Memory B cell (primary cell): ENCODE measurements at regions not wholly inside any gene's neighbourhood (a gene's known extent, or its start where the extent isn't known, plus 50 kb on each side); places are given as distances from the start of the nearest gene placed in this dataset.

ENCODE experiments used
- ATAC-seq: fragments of 150-1000 bp; cut with Tn5 transposase; 2 replicates; pipeline ENCODE4 v1.10.0; 2021; ENCODE audit warnings: low read depth, mild to moderate bottlenecking, moderate library complexity
- DNase-seq, 2 donors: peaks; one replicate each; pipeline ENCODE4 v3.0.0; 2022; ENCODE audit warnings: low spot score in 2 of 2
- H3K27ac Mint-ChIP-seq: one replicate; pipeline ENCODE4 v1.8.0; 2022; ENCODE audit warnings: mild to moderate bottlenecking, moderate library complexity, mixed read lengths
- H3K27me3 Mint-ChIP-seq: one replicate; pipeline ENCODE4 v1.8.0; 2022; ENCODE audit warnings: mixed read lengths
- H3K36me3 Mint-ChIP-seq: one replicate; pipeline ENCODE4 v1.8.0; 2022; ENCODE audit warnings: mild to moderate bottlenecking, mixed read lengths
- H3K4me1 Mint-ChIP-seq: one replicate; pipeline ENCODE4 v1.8.0; 2022; ENCODE audit warnings: mixed read lengths
- H3K4me3 Mint-ChIP-seq: one replicate; pipeline ENCODE4 v1.8.0; 2022; ENCODE audit warnings: mild to moderate bottlenecking, moderate library complexity, mixed read lengths
- H3K9me3 Mint-ChIP-seq: one replicate; pipeline ENCODE4 v1.8.0; 2022; ENCODE audit warnings: mixed read lengths

DNA sequence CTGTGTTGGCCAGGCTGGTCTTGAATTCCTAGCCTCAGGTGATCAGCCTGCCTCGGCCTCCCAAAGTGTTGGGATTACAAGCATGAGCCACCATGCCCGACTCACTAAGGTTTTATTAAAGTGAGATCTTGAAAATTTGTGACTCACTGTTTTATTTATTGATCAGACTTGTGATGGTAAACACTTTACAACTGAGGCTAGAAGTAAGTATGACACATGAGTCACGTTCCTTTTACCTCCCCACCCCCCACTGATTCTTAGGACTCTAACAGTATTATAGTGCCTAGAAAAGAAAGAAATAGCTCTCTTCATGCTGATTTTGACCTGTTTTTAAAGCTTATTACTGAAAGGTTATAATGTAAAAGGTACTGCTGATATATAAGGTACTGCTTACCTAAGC lies 160.6 kb downstream of the TANC2 start:
- Mint-ChIP-seq H3K9me3 (no peaks in the 10 kb centered on the region), H3K4me1 (peaks cover 5% of the 10 kb centered on the region), H3K27ac (no peak overlapping the region), H3K4me3 (no peak overlapping the region), H3K27me3 (peaks cover 1% of the 10 kb centered on the region), H3K36me3 (no peaks in the 10 kb centered on the region)
- ATAC-seq (no peak), DNase-seq (no peak)

DNA sequence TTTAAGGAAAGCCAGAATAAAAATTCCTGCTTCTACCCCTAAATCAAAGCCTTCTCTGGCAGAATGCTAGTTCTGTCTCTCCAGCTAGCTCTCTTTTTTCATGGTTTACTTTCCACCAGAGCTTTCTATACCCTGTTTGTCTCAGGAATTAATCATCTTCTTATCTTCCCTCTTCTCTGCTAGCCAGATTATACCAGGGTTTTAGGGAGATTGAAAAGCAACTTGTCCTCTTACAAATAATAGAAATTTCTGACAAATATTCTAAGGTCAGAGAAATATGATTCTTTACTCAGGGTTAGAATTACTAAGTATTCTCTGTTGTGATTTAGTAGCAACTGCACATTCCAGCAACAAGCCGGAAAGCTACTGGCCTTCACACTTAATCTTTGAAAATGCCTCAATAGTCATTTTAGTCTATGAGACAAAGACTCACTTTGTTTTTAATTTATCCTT lies 166.4 kb downstream of the TANC2 start:
- no peaks in the 10 kb centered on the region for H3K9me3 Mint-ChIP-seq
- DNase-seq: no peak
- H3K4me3 Mint-ChIP-seq: no peak overlapping the region
- no peak overlapping the region for H3K27ac Mint-ChIP-seq
- no peaks in the 10 kb centered on the region for H3K27me3 Mint-ChIP-seq
- no peaks in the 10 kb centered on the region for H3K36me3 Mint-ChIP-seq
- no peak for ATAC-seq
- H3K4me1 Mint-ChIP-seq: no peaks in the 10 kb centered on the region

DNA sequence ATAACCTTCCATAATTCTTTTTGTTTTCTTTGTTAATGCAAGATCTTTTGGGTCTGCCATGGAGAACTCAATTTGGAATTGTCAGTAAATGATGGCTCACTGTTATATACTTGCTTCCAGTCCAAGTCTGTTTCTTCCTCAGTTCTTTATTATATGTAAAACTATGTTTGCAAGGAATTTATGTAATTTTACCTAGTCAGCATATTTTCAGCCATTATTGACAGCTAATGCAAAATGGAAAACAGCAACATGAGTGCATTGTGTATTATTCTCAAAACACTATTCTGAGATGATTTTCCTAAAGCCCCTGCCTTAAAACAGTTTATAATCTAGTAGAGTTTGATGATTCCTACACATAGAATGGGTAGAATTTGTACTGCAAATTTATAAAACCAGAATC lies 167.5 kb downstream of the TANC2 start:
- DNase-seq: no peak
- H3K4me3 Mint-ChIP-seq: no peak overlapping the region
- ATAC-seq: no peak
- H3K27ac Mint-ChIP-seq: no peak overlapping the region
- H3K4me1 Mint-ChIP-seq: peaks cover 2% of the 10 kb centered on the region
- no peaks in the 10 kb centered on the region for H3K36me3 Mint-ChIP-seq
- no peaks in the 10 kb centered on the region for H3K9me3 Mint-ChIP-seq
- no peaks in the 10 kb centered on the region for H3K27me3 Mint-ChIP-seq

DNA sequence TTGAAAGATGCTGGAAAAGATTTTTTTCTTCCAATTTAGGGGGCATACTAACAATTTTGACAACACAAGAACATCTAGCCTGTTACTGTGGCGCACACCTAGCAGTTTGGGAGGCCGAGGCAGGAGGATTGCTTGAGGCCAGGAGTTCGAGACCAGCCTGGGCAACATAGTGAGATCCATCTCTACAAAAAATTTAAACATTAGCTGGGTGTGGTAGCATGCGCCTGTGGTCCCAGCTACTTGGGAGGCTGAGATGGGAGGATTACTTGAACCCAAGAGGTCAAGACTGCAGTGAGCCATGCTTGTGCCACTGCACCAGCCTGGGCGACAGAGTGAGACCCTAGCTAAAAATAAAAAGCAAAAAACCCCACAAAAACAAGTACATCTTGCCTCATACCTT lies 168.8 kb downstream of the TANC2 start:
- Mint-ChIP-seq H3K4me1 (peaks cover 8% of the 10 kb centered on the region), H3K4me3 (no peak overlapping the region), H3K36me3 (no peaks in the 10 kb centered on the region), H3K9me3 (no peaks in the 10 kb centered on the region), H3K27ac (no peak overlapping the region), H3K27me3 (no peaks in the 10 kb centered on the region)
- DNase-seq: no peak
- ATAC-seq: no peak

DNA sequence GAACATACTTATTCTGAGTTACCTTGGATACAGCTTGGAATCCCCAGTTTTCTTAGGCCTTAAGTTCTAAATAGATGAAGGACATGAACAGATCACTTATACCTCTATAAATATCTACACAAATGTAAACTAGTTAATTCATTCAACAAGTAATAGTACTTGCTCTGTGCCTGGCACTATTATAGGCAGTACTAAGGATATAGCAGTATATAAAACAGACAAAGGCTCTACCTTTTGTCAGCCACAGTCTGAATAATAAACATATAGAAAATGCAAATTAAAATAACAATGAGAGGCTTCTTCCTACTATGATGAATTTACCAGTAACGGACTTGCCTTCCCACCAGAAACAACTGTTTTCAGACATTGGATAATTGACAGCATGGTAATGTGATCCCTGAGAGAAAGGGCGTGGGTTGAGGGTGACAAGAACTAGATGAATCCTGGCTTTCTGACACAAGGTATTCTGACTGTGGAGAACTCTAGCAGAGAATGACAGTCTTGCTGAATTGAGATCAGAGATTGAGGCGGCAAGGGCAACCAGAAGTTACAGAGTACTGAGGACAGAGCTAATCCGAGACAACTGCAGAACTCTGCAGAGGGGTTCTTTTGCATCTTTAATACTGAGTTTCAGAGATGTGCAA lies 170.5 kb downstream of the TANC2 start:
- Mint-ChIP-seq H3K27ac (no peak overlapping the region), H3K36me3 (no peaks in the 10 kb centered on the region), H3K4me1 (peaks cover 11% of the 10 kb centered on the region), H3K9me3 (no peaks in the 10 kb centered on the region), H3K27me3 (no peaks in the 10 kb centered on the region), H3K4me3 (no peak overlapping the region)
- no peak for ATAC-seq
- DNase-seq: no peak

DNA sequence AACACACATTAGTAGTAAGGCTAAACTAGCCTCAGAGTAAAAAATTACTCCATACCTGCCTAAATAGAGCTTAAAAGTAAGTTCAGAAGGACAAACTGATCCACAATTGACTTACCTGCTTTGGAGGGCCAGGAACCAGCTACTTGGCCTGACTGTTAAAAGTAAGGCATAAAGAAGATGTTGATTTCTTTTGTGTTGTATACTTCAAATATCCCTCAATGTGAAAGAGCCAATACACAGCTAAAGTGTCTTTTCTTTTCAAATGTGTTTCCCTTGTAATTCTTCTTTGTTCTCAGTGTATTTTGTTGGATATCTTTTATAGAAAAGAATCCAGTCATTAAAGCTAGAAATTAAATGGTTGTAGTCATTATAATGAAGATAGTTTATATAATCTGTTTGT lies 171.1 kb downstream of the TANC2 start:
- H3K9me3 Mint-ChIP-seq: no peaks in the 10 kb centered on the region
- H3K4me1 Mint-ChIP-seq: peaks cover 11% of the 10 kb centered on the region
- DNase-seq (no peak), ATAC-seq (no peak)
- H3K27me3 Mint-ChIP-seq: no peaks in the 10 kb centered on the region
- H3K36me3 Mint-ChIP-seq: no peaks in the 10 kb centered on the region
- H3K4me3 Mint-ChIP-seq: no peak overlapping the region
- no peak overlapping the region for H3K27ac Mint-ChIP-seq

DNA sequence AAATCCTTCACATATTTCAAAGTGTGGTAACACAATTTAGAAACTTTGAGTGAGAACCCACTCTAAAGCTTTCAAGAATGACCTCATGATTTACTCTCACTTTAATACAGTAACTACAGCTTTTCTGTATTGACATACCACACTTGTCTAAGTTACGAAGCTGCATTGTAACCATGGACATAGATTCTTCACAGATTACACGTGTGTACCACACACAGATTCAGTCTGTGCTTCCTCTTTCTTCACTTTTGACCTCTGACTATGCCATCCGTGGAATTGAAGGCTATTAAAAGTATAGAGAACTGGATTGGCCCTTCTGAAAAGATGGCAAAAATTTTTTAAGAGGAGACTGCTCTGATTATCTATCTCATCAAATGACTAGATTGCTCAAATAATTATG lies 172.7 kb downstream of the TANC2 start:
- peaks cover 11% of the 10 kb centered on the region for H3K4me1 Mint-ChIP-seq
- no peaks in the 10 kb centered on the region for H3K27me3 Mint-ChIP-seq
- ATAC-seq (peak; percentile 55), DNase-seq (no peak)
- H3K27ac Mint-ChIP-seq: peak overlapping the region; percentile 86
- no peaks in the 10 kb centered on the region for H3K9me3 Mint-ChIP-seq
- H3K4me3 Mint-ChIP-seq: no peak overlapping the region
- H3K36me3 Mint-ChIP-seq: no peaks in the 10 kb centered on the region

DNA sequence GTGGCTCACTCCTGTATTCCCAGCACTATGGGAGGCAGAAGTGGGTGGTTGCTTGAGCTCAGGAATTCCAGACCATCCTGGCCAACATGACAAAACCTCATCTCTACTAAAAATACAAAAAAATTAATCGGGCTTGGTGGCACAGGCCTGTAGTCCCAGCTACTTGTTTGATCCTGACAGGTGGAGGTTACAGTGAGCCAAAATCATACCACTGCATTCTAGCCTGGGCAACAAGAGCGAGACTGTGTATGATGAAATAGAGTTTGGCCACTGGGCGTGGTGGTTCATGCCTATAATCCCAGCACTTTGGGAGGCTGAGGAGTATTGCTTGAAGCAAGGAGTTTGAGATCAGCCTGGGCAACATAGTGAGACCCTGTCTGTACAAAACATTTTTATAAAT lies 173.3 kb downstream of the TANC2 start:
- Mint-ChIP-seq H3K4me3 (no peak overlapping the region), H3K27me3 (no peaks in the 10 kb centered on the region), H3K36me3 (no peaks in the 10 kb centered on the region), H3K4me1 (peaks cover 11% of the 10 kb centered on the region), H3K9me3 (no peaks in the 10 kb centered on the region), H3K27ac (no peak overlapping the region)
- DNase-seq (no peak), ATAC-seq (no peak)

DNA sequence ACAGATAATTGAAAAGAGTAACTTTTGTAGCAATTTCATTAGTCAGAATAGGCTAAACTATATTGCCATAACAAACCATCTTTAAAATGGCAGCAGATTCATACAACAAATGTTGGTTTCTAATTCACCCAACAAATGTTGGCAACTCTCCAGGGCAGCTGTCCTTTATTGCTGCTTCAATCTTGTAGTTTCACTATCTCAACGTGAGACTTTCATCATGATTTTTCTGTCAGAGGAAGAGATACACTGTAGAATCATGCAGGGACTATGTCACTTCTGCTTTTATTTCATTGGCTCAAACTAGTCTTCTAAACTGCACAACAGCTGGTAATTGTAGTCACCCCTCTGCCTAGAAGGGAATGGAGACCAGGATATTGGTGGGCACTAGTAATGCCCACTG lies 174.2 kb downstream of the TANC2 start:
- Mint-ChIP-seq H3K27me3 (no peaks in the 10 kb centered on the region), H3K4me1 (peaks cover 11% of the 10 kb centered on the region), H3K4me3 (no peak overlapping the region), H3K9me3 (no peaks in the 10 kb centered on the region), H3K36me3 (no peaks in the 10 kb centered on the region), H3K27ac (no peak overlapping the region)
- ATAC-seq (peak; percentile 96), DNase-seq (peak; percentile 12 to 50)

DNA sequence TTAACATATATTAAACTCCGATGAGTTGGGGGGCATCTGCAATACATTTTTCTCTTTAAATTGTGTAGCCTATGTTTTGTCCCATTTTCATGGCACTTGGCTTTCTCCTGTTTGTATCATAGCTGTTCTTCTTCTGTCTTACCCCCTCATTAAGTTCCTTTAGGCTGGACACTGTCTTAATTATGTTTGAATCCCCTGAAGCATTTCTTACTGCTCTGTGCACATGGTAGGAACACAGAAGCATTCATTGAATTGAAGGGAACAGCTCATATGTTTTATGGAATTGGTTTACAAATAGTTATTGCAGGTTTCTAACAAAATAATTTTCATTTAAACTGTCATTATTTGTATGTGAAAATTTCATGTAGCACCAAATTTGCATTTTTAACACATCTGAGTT lies 176.8 kb downstream of the TANC2 start:
- Mint-ChIP-seq H3K27ac (no peak overlapping the region), H3K36me3 (peaks cover 6% of the 10 kb centered on the region), H3K9me3 (peaks cover 2% of the 10 kb centered on the region), H3K4me3 (no peak overlapping the region), H3K4me1 (peaks cover 11% of the 10 kb centered on the region), H3K27me3 (no peaks in the 10 kb centered on the region)
- DNase-seq: no peak
- ATAC-seq: no peak

DNA sequence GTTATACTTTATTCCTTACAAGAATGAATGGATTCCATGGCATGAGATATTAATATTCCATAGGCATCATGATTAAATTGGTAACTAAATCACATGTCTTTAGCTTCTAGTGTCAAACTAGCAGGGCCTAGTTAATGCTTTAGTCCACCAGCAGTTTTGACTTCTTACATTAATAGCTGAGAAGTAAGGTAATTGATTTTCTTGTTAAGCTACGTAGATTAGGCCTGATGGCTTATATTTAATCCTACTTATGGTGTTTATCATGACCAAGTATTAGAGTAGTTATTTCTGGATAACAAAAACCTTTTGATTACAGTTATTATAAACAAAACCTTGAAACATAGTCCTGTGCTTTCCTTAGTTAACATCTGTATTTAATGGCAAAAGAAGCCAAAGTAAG lies 184.5 kb downstream of the TANC2 start:
- Mint-ChIP-seq H3K36me3 (peaks cover 9% of the 10 kb centered on the region), H3K4me1 (peaks cover 8% of the 10 kb centered on the region), H3K9me3 (peaks cover 2% of the 10 kb centered on the region), H3K4me3 (no peak overlapping the region), H3K27me3 (no peaks in the 10 kb centered on the region), H3K27ac (no peak overlapping the region)
- ATAC-seq (no peak), DNase-seq (no peak)

DNA sequence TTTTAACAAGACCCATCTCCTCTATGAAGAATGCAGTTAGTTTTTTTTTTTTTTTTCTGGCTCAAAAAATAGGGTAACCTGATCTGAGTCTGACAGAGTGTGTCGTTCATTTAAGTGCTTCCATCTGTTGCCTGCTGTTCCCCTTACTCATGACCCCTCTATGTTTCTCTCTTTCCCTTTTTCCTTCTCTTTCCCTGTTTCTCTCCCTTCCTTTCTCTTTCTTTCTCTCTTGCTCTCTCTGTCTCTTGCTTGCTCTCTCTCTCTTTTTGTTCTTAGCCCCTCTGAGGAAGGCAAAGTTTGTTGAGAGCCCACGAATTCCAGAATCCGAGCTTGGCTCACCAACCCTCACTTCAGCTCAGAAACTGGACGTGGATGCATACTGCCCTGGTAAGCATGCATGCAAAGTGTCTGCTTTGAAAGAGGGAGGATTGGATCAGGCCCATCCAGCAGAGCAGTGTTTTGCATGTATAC lies 185.0 kb downstream of the TANC2 start:
- ATAC-seq (no peak), DNase-seq (no peak)
- peaks cover under 1% of the 10 kb centered on the region for H3K9me3 Mint-ChIP-seq
- peaks cover 8% of the 10 kb centered on the region for H3K4me1 Mint-ChIP-seq
- H3K27me3 Mint-ChIP-seq: no peaks in the 10 kb centered on the region
- no peak overlapping the region for H3K27ac Mint-ChIP-seq
- H3K36me3 Mint-ChIP-seq: peaks cover 8% of the 10 kb centered on the region
- no peak overlapping the region for H3K4me3 Mint-ChIP-seq

DNA sequence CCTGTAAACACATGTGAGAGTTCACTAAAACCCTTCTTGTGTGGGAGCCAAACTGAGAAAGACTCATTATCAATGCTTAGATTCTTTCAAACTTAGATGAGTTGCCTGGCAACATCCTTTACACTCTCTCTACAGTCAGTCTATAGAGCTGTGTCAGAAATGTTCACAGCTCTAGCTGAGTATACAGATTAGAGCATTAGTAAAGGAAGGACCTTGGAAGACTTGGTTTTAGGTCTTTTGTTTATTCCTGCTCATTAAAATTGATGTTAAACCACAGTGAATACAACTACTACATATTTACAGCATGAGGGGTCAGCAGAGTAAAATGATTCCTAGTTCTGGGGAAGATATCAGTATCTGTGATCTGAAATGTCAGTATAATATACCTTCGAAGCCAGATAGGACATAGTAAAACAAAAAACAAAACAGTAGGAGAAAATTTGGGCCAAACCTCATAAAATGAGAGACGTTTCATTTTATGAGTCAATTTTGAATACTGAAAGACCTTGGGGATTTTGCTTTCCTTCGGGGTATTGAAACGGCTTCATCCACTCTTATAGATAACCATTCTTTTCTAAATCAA lies 186.0 kb downstream of the TANC2 start:
- peak overlapping the region; percentile 45 for H3K27ac Mint-ChIP-seq

DNA sequence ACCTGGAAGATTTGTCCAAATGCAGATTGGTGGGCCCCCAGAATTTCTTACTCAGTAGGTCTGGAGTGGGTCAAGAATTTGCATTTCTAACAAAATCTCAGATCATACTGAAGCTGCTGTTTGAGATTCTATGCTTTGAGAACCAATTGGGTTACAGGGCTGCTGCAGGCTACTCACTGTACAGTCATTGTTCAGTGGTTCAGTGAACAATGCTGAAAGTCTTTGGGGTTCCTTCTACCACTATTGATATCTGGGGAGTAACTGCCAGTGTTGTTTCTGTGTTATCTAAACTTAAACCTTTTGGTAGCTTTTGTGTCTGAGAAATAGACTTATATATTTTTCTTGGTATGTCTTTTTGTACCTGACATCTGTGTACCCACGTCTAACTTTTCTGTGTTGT lies 187.5 kb downstream of the TANC2 start:
- Mint-ChIP-seq H3K36me3 (peaks cover 3% of the 10 kb centered on the region), H3K27me3 (no peaks in the 10 kb centered on the region), H3K9me3 (no peaks in the 10 kb centered on the region), H3K4me1 (peaks cover 11% of the 10 kb centered on the region), H3K27ac (no peak overlapping the region), H3K4me3 (no peak overlapping the region)
- no peak for ATAC-seq
- DNase-seq: no peak

More for the DNA sequence above, 186.0 kb downstream of the TANC2 start:
- no peak for DNase-seq
- ATAC-seq: no peak
- H3K27me3 Mint-ChIP-seq: no peaks in the 10 kb centered on the region
- peaks cover 3% of the 10 kb centered on the region for H3K36me3 Mint-ChIP-seq
- H3K9me3 Mint-ChIP-seq: no peaks in the 10 kb centered on the region
- no peak overlapping the region for H3K4me3 Mint-ChIP-seq
- H3K4me1 Mint-ChIP-seq: peaks cover 11% of the 10 kb centered on the region
